Small intestine (tissue), 7 donors: ENCODE measurements at regions not wholly inside any gene's neighbourhood (a gene's known extent, or its start where the extent isn't known, plus 50 kb on each side); places are given as distances from the start of the nearest gene placed in this dataset.

Source experiments
- DNase-seq, 2 donors: peaks; one replicate each; pipeline versions ENCODE4 v3.0.0 to v3.0.0-alpha.2; 2013
- FAIRE-seq: peaks from 2 replicates; lab custom pipeline; 2012; peaks lifted over from hg19 to GRCh38; lab: Jason Lieb, UNC
- H3K27ac ChIP-seq, 3 donors: one replicate each; pipeline ENCODE4 v1.5.1; 2013; ENCODE audit warnings: low read length in 2 of 3, mild to moderate bottlenecking in 2 of 3, control low read depth in 1 of 3, inconsistent platforms in 1 of 3, low read depth in 1 of 3, moderate library complexity in 1 of 3
- H3K27me3 ChIP-seq, 3 donors: one replicate each; pipeline ENCODE4 v1.6.1; 2013; ENCODE audit warnings: low read length in 3 of 3, inconsistent platforms in 1 of 3; ENCODE audit not compliant: control insufficient read depth in 3 of 3, insufficient read depth in 3 of 3
- H3K36me3 ChIP-seq, 3 donors: one replicate each; pipeline ENCODE4 v1.6.1; 2013; ENCODE audit warnings: low read length in 3 of 3, inconsistent platforms in 1 of 3, low read depth in 1 of 3, mild to moderate bottlenecking in 1 of 3, moderate library complexity in 1 of 3; ENCODE audit not compliant: control insufficient read depth in 3 of 3, insufficient read depth in 2 of 3
- H3K4me1 ChIP-seq, 3 donors: one replicate each; pipeline ENCODE4 v1.6.1; 2013; ENCODE audit warnings: low read length in 2 of 3, inconsistent platforms in 1 of 3, low read depth in 1 of 3, mild to moderate bottlenecking in 1 of 3, moderate library complexity in 1 of 3; ENCODE audit not compliant: control insufficient read depth in 3 of 3, insufficient read depth in 2 of 3
- H3K4me3 ChIP-seq, 3 donors: one replicate each; pipeline ENCODE4 v1.5.1; 2013; ENCODE audit warnings: low read length in 3 of 3, control low read depth in 1 of 3, inconsistent platforms in 1 of 3, low read depth in 1 of 3, mild to moderate bottlenecking in 1 of 3, moderate library complexity in 1 of 3
- H3K9me3 ChIP-seq, 2 donors: one replicate each; pipeline ENCODE4 v1.6.1; 2013; ENCODE audit warnings: low read depth in 1 of 2, low read length in 1 of 2; ENCODE audit not compliant: control insufficient read depth in 2 of 2, insufficient read depth in 1 of 2
- WGBS, 3 donors: extraction: QIAGEN DNeasy Blood & Tissue Kit; methylation state at CpG; one replicate each; pipeline ENCODE4 v1.1.7; 2013; 5-methylcytosine and 5-hydroxymethylcytosine counted together
- donor health status: healthy with polysubstance abuse.
- donor health status: control.
- donor health status: control.
- donor health status: Bipolar disorder and iron deficiency.
- donor health status: healthy.

GRCh38 chr1:34316773-34317172 is 140.1 kb downstream of the C1orf94 start:
- H3K27ac ChIP-seq = no peak overlapping the region
- no peak for FAIRE-seq
- H3K9me3 ChIP-seq = peaks cover 0 to 8% of the 10 kb centered on the region in 2 donors
- no peaks in the 10 kb centered on the region for H3K27me3 ChIP-seq
- H3K36me3 ChIP-seq = no peaks in the 10 kb centered on the region
- no peaks in the 10 kb centered on the region for H3K4me1 ChIP-seq
- peak; percentile 1 to 16 for DNase-seq
- H3K4me3 ChIP-seq = no peak overlapping the region

- DNase-seq (no peak), FAIRE-seq (no peak)
- Histone ChIP-seq H3K4me3 (no peak overlapping the region), H3K27me3 (no peaks in the 10 kb centered on the region), H3K27ac (no peak overlapping the region), H3K9me3 (peaks cover 0 to 8% of the 10 kb centered on the region in 2 donors), H3K4me1 (no peaks in the 10 kb centered on the region), H3K36me3 (no peaks in the 10 kb centered on the region)
- WGBS, 3 donors = 57 to 60% (median 60%) methylated on average over 4 of the region's 4 CpGs
These were observed 142.5 kb downstream of the C1orf94 start for GRCh38 chr1:34319218-34319617.

GRCh38 chr1:34320053-34320669 is 143.5 kb downstream of the C1orf94 start:
- DNase-seq (no peak), FAIRE-seq (no peak)
- no peaks in the 10 kb centered on the region for H3K4me1 ChIP-seq
- H3K9me3 ChIP-seq = peaks cover 0 to 8% of the 10 kb centered on the region in 2 donors
- no peak overlapping the region for H3K4me3 ChIP-seq
- no peak overlapping the region for H3K27ac ChIP-seq
- 50 to 61% (median 50%) methylated on average over 1 of the region's 1 CpG for WGBS, 3 donors
- no peaks in the 10 kb centered on the region for H3K27me3 ChIP-seq
- no peaks in the 10 kb centered on the region for H3K36me3 ChIP-seq

- WGBS, 3 donors = 60 to 71% (median 69%) methylated on average over 3 of the region's 3 CpGs
- FAIRE-seq (no peak), DNase-seq (no peak)
- Histone ChIP-seq H3K27me3 (no peaks in the 10 kb centered on the region), H3K4me3 (no peak overlapping the region), H3K9me3 (no peaks in the 10 kb centered on the region), H3K36me3 (no peaks in the 10 kb centered on the region), H3K4me1 (no peaks in the 10 kb centered on the region), H3K27ac (no peak overlapping the region)
These were observed 146.3 kb downstream of the C1orf94 start for GRCh38 chr1:34322969-34323368.

- 71 to 75% (median 73%) methylated on average over 10 of the region's 10 CpGs for WGBS, 3 donors
- Histone ChIP-seq H3K4me1 (no peaks in the 10 kb centered on the region), H3K27me3 (no peaks in the 10 kb centered on the region), H3K27ac (no peak overlapping the region), H3K4me3 (no peak overlapping the region), H3K9me3 (no peaks in the 10 kb centered on the region), H3K36me3 (no peaks in the 10 kb centered on the region)
- DNase-seq (no peak), FAIRE-seq (no peak)
These were observed 148.3 kb downstream of the C1orf94 start for GRCh38 chr1:34324879-34325440.

- H3K36me3 ChIP-seq = no peaks in the 10 kb centered on the region
- FAIRE-seq = no peak
- no peaks in the 10 kb centered on the region for H3K9me3 ChIP-seq
- H3K27ac ChIP-seq = no peak overlapping the region
- H3K4me3 ChIP-seq = no peak overlapping the region
- WGBS, 3 donors = 43 to 46% (median 44%) methylated on average over 8 of the region's 8 CpGs
- H3K4me1 ChIP-seq = no peaks in the 10 kb centered on the region
- no peaks in the 10 kb centered on the region for H3K27me3 ChIP-seq
- DNase-seq = no peak
These were observed 151.6 kb downstream of the C1orf94 start for GRCh38 chr1:34328281-34328799.

GRCh38 chr1:34330061-34330460 is 153.4 kb downstream of the C1orf94 start:
- Histone ChIP-seq H3K27ac (no peak overlapping the region), H3K4me3 (no peak overlapping the region), H3K27me3 (peaks cover 0 to 2% (median 0%) of the 10 kb centered on the region in 3 donors), H3K9me3 (no peaks in the 10 kb centered on the region), H3K4me1 (no peaks in the 10 kb centered on the region), H3K36me3 (no peaks in the 10 kb centered on the region)
- no peak for FAIRE-seq
- 35 to 56% (median 47%) methylated on average over 3 of the region's 3 CpGs for WGBS, 3 donors
- DNase-seq = no peak

GRCh38 chr1:34331020-34331926 is 154.6 kb downstream of the C1orf94 start:
- Histone ChIP-seq H3K36me3 (no peaks in the 10 kb centered on the region), H3K27me3 (peaks cover 0 to 2% (median 0%) of the 10 kb centered on the region in 3 donors), H3K27ac (no peak overlapping the region), H3K9me3 (no peaks in the 10 kb centered on the region), H3K4me1 (no peaks in the 10 kb centered on the region), H3K4me3 (no peak overlapping the region)
- no peak for DNase-seq
- 85 to 86% (median 86%) methylated on average over 9 of the region's 9 CpGs for WGBS, 3 donors
- FAIRE-seq = no peak
